Occipital lobe (tissue), 1 donor: ENCODE measurements at regions not wholly inside any gene's neighbourhood (a gene's known extent, or its start where the extent isn't known, plus 50 kb on each side); places are given as distances from the start of the nearest gene placed in this dataset.
"Not testable (repeated sequence)": the region's sequence is repeated elsewhere in the genome, so short reads cannot be mapped to it uniquely, and the experiment has no call there.

Source experiments
- DNase-seq: peaks from one replicate; lab custom pipeline; 2025; lab: John Stamatoyannopoulos, UW

DNA sequence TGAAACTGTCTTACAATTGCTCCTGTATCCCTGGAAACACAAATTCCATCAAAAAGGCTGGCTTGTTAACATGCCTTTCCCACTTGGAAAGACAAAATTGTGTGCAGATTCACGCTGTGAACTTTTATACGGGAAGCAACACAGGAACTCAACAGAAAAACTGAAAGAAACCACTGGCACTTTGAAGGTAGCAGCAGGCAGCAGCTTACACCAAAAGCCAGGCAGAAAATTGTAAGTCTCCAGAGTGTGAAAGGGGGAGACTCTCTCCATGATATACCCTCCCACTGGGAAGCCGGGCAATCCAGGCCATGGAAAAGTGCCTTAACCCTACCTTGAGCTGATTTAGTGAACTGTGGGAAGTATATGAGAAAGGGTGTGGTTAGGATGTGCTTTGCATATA lies 943.7 kb downstream of the CDH18 start:
- DNase-seq, result no peak

DNA sequence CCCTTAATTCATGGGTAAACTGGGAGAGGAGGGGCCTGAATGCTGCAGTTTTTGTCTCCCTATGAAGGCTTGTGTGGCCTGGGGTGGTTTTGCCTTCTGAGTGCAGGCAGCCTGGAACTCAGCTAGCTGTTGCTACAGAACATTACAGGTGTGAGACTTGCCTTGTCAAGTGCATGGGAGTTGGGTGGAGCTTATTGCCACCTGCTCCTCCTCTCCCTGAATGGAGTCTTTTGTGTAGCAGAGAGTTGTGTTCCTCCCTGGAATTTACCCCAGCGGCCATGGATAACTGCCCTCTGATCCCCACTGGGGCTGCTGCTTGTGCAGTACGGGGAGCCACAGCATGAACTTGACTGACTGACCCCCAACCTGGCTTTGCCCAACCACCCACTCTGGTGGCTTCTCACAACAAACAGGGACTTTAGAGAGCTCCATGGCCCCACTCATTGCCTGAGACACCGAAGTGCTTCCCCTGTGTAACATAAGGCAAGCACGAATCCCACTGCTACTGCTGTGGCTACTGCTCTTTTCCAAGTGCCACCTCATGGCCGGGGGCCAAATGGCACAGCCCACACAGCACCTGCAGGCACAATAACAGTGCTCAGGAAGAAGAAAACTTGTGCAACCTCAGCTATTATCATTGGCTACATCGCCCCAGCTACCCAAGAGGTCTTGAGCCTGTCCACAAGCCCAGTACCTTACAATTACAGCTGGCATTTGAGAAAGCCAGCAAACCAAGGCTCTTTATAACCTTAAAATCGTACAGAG lies 942.9 kb downstream of the CDH18 start:
- DNase-seq, result no peak

DNA sequence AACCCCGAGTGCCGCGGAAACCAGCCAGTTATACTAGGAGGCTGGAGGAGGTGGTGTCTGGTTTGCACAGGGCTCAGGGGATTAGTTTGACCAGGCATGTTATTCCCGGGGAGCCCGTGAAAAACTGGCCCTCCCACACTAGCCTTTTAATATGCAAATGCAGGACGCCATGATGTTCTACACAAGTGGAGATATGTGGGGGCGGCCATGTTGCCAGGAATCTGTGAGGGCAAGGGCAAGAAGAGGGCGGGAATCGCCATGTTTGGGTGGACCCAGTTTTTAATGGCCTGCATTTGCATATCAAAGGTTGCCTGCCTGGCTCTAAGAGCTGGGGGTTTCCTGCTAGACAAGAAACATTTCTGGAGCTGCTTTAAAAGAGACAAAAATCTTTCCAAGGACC lies 940.7 kb downstream of the CDH18 start:
- DNase-seq, result no peak

DNA sequence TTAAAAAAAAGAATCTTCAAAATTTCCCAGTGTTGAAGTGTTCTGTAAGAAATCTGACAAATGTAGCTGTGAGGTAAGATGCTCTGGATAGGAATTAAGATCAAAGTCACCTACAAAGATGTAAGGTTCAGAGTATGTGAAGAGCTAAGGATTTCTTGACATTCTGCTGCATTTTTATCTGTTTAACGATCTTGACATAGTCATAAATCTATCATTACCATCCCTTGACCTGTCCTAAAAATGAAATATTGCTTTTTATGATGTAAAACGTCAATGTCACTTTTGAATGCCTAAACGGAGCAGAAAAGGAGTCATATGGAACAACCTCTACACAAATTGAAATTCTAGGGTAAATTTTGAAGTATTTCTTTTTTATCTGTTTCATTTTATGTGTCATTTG lies 939.3 kb downstream of the CDH18 start:
- no peak for DNase-seq

DNA sequence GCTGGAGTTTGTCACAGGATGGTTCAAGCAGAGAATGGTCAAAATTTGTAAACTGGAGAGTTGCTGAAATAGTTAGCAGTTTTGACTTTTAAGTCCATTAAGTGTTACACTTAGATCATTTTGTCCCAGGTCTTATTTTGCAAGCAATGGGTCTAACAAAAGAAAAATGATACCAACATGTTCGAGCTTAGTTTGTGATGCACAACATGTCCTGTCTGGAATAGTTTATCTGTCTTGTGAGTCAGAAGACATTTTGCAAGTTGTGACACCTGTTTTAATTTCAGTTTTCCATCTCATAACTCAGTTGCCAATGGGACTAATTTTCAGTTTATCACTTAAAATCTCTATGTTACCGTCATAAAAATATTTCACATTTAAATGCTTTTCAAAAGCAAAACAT lies 929.8 kb downstream of the CDH18 start:
- no peak for DNase-seq

DNA sequence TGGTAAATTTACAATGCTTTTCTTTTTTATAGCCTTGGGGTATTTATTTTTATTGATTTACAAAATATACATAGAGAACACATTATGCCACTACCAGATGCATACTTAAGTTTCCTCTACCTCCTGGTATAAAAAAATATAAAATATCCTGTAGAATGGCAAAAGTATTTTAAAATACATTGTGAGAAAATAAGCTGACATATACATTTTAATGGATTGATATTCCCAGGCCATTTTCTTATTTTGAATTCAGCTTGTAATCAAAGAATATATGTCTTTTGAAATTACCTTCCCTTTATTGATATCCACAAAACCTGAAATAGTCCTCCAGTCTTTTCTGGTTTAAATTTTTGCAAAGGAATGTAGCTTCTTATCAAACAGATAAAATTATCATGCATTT lies 923.9 kb downstream of the CDH18 start:
- DNase-seq, result no peak

DNA sequence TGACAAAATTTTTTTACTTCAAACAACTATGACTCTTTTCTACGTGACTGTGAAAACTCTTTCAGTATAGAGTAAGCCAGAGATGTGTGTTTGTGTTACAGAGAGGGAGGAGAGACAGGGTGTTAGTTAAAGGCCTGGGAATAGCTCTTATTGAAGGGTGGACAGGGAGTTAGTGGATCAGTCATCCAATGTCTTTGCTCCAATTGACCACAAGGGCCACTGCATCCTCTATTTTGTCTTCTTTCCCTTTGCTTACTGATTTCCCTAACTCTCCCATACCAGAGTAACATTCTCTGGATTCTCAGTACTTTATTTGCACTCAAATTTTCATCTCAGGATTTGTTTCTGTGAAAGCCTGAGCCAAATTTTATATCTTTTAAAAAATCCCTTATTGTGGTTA lies 920.3 kb downstream of the CDH18 start:
- no peak for DNase-seq

DNA sequence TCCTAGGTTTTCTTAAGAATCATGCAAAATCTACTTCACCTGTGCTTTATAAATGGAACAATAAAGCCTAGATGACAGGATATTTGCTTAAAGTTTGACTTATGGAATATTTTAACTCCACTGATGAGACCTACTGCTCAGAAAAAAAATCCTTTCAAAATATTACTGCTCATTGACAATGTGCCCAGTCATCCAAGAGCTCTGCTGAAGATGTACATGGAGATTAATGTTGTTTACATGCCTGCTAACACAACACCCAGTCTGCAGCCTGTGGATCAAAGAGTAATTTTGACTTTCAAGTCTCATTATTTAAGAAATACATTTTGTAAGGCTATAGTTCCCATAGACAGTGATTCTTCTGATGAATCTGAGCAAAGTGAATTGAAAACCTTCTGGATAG lies 889.6 kb downstream of the CDH18 start:
- no peak for DNase-seq

DNA sequence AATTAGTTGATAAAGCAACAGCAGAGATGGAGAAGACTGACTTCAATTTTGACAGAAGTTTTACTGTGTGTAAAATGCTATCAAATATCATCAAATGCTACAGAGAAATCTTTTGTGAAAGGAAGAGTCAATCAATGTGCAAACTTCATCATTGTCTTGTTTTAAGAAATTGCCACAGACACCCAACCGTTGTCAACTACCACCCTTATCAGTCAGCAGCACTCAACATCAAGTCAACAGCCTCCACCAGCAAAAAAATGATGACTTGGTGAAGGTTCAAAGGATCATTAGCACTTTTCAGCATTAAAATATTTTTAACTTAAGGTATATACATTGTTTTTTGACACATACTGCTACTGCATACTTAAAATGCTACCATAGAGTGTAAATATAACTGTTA lies 888.8 kb downstream of the CDH18 start:
- no peak for DNase-seq

DNA sequence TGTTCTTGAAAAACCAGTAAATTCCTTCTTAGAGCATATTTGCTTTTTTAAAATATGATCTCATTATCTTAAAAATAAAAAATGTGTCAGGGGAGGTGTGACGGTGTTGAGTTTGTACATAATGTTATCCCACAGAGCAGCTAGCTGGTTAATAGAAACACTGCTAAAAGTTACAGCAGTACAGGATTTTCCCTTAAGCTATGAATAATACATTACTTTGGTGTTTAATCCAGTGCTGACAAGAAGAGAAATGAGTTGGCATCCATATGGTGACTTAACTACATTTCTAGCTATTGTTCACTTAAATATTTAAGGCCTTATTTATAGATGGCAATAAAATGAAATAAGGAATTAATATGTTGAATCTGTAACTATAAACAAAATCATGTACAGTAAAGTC lies 883.1 kb downstream of the CDH18 start:
- DNase-seq, result no peak

DNA sequence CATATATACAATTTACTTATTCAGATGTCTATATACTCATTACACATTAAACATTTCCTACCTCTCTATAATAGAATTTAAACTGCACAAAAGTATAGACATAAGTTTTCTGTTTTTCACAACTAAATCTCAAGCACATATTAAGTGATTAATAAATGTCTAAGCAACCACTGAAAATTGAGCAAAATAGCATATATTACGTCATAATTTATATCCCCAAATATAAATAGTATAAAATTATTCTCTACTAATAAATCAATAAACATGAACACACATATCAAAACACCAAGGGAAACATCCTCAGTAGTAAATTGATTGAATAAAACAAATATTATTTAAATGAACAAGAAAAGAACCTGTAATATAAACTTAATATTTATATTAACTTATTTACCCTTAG lies 865.1 kb downstream of the CDH18 start:
- DNase-seq, result no peak

DNA sequence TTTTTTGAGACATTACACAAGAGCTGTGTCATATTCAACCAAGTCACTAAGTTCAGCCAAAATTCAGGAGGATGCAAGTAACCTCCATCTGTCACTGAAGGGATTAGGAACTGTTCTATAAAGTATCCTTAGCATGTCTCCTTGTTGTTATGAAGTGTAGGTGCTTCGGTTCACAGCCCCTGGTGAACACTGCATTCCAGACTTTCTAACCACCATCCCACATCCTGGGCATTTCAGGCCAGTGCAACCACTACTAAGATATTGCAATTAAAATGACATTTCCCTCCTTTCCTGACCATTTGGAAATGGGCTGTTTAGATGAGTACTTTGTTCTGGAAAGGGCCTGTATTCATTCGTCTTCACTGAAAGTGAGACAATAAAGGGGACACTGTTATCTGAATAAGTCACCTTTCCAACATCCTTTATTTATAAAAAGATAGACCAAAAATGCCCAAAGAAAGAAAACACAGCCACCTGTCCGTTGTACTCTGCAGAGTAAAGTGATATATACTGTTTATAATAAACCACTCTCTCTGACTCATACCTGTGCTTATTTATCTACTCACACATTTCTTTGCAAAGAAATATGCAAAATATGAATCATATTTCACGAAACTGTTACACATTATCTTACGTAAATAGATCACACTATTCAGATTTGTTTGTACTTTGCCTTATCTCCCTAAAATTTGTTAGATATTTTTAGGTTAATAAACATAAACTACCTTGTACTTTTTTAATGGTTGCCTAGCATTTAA lies 861.9 kb downstream of the CDH18 start:
- no peak for DNase-seq

DNA sequence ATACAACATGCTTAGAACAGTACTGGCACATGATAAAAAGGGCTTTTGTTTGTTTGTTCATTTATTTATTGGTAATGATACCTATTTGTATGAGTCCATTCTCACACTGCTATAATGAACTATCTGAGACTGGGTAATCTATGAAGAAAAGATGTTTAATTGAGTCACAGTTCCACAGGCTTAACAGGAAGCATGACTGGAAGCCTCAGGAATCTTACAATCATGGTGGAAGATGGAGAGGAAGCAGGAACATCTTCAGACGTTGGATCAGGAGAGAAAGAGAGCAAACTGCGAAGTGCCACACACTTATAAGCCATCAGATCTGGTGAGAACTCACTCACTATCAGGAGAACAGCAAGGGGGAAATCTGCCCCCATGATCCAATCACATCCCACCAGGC lies 847.7 kb downstream of the CDH18 start:
- DNase-seq, result no peak

DNA sequence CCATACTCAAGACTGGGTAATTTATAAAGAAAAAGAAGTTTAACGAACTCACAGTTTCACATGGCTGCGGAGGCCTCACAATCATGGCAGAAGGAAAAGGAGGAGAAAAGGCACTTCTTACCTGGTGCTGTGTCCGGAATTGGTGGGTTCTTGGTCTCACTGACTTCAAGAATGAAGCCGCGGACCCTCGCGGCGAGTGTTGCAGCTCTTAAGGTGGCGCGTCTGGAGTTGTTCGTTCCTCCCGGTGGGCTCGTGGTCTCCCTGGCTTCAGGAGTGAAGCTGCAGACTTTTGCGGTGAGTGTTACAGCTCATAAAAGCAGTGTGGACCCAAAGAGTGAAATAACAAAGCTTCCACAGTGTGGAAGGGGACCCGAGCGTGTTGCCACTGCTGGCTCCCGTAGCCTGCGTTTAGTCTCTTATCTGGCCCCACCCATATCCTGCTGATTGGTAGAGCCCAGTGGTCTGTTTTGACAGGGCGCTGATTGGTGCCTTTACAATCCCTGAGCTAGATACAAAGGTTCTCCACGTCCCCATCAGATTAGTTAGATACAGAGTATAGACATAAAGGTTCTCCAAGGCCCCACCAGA lies 846.0 kb downstream of the CDH18 start:
- DNase-seq, result not testable (repeated sequence)

DNA sequence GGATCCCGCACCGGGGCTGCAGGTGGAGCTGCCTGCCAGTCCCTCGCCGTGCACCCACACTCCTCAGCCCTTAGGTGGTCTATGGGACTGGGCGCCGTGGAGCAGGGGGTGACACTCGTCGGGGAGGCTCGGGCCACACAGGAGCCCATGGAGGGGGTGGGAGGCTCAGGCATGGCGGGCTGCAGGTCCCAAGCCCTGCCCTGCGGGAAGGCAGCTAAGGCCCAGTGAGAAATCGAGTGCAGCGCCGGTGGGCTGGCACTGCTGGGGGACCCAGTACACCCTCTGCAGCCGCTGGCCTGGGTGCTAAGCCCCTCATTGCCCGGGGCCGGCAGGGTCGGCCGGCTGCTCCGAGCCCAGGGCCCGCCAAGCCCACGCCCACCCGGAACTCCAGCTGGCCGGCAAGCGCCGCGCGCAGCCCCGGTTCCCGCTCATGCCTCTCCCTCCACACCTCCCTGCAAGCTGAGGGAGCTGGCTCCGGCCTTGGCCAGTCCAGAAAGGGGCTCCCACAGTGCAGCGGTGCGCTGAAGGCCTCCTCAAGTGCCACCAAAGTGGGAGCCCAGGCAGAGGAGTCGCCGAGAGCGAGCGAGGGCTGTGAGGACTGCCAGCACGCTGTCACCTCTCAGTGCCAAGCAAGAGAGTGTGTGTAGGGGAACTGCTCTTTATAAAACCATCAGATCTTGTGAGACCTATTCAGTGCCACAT lies 845.1 kb downstream of the CDH18 start:
- not testable (repeated sequence) for DNase-seq

DNA sequence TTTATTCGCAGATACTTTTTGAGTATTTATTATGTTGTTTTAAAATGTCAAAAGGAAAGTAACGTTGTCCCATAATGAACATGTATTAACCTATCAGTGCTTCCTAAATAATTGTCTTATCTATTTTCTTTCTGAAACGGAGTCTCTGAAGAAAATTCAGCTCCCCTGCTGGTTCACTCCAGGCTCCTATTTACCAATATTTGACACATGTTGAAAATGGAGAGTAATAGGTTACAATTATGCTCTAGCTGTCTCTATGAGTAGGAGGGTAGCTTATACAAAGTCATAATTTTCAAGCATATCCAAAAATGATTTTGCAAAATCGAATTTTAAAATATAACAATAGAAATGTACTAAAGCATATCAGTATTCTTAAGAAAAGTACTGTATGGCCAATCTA lies 844.1 kb downstream of the CDH18 start:
- DNase-seq, result no peak

DNA sequence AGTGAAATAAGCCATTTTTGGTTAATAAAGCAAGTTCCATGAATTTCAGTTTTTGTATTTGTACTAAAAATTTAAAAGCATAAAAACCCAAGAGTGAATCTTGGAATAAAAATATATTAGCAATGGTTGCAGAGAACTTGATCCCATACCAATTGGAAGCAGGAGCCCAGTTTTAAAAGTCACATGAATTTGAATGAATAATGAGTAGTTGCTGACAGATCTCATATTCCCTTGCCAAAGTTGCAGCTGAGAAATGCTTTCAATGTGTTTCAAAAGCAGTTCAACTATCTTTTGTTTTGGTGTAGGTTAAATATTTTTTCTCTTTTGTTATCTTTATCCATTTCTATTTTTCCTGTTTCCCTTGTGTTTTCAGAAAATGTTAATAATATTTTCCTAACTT lies 818.6 kb downstream of the CDH18 start:
- DNase-seq, result no peak

DNA sequence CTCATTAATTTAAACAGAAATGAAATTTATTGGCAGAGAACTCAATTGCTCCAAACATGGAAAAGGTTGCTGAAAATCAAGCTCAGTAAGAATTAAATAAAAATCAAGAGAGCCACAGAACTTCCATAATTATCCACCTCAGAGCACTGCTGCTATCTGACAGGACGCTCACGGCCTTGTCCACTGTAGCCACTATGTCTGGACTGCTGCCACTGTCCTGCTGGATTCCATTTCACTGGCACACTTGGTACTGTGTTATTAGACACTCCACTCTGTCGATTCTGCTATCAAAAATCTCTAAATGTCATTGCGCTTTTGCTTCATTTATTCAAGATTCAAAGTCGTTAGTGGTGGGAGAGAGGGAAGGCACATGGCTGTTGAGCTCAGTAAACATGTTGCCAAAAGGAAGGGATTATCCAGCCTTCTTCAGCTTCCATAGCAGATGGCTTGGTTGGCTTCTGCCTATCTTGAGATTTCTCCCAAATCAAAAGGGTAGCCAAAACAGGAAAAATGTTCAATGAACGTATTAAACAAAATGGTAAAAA lies 815.0 kb downstream of the CDH18 start:
- no peak for DNase-seq

DNA sequence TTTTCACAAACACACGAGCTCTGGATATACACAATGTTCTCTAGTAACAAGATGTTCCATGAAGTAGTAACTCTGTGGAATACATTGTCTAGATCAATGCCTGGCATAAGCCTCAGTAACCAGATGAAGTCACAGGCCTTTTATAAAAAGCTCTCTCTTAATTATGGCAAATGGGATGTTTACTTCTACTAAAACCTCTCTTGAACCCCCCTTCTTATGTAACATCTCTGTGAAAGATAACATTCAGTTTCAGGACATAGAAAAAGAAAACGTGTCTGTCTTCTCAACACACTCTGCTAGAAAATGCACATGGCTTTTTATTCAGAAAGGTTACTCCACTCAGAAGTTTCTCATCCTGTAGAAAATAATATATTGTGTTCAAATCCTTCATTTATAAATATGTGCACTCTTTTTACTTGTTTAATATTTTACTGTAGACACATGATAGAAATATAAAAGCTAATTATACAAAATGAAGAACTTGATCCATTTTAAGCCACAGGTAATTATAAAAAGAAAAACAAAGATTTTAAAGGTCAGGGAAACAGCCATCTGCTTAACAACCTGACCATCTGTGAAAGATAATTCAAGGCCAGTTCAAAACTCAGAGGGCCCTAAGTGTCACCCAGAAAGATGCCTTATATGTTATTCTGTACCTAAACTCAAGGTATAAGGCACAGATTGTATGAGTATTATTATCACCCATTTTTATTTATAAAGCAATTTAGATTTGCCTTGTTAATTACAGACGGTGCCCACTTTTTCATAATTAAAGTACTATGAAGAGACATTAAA lies 812.0 kb downstream of the CDH18 start:
- DNase-seq, result no peak

DNA sequence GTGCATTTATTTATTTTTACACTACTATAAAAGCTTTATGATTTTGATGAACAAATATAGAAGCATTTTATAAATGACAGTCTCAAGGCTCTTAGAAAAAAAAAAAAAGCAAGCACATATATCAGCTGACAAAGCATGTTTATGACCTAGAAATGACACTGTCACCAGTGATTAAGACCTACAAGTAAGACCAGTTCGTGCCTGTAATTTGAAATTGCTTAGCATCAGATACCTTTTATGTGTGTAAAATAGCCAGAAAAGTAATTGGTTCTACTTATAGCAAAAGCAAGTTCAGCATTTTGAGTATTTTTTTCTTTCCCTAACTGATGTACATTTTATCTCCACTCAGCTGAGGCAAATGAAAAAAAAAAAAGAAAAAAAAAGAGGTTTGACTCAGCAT lies 808.4 kb downstream of the CDH18 start:
- DNase-seq, result no peak

DNA sequence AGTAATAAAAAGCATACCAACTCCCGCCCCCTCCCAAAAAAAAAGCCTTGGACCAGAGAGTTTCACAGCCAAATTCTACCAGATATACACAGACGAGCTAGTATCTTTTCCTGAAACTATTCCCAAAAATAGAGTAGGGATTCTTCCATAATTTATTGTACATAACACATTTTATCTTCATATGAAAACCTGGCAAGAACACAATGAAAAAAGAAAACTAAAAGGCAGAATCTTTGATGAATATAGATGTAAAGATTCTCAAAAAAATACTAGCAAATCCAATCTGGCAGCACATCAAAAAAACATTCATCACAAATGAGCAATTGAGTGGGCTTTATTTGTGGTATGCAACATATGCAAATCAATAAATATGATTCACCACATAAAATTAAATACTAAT lies 798.8 kb downstream of the CDH18 start:
- DNase-seq, result no peak
